ENCODE measurements at regions not wholly inside any gene's neighbourhood (a gene's known extent, or its start where the extent isn't known, plus 50 kb on each side); places are given as distances from the start of the nearest gene placed in this dataset.

DNA sequence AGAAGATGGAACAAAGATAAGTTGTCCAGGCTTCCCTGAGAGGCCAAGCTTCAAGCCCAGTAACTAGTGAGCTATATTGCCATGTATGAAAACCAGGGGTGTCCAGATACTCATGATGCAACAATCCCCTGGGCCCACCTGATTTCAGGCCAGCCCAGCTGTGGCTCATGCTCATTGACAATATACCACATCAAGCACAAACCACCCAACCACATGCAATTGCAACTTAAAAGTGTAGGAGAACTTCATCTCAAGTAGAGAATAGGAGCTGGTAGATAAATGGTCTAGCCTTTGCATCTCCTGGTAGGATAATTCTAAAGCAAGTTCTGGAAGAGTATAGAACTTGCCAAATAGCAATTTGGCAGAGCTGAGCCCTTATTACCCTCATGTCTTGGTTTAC lies 561.3 kb downstream of the IGSF11 start:
- Histone ChIP-seq H3K4me1 (no peaks in the 10 kb centered on the region), H3K36me3 (no peaks in the 10 kb centered on the region), H3K27me3 (no peaks in the 10 kb centered on the region), H3K9me3 (no peaks in the 10 kb centered on the region), H3K27ac (no peak overlapping the region), H3K4me3 (no peak overlapping the region)
- TF ChIP-seq, protein P1, sequence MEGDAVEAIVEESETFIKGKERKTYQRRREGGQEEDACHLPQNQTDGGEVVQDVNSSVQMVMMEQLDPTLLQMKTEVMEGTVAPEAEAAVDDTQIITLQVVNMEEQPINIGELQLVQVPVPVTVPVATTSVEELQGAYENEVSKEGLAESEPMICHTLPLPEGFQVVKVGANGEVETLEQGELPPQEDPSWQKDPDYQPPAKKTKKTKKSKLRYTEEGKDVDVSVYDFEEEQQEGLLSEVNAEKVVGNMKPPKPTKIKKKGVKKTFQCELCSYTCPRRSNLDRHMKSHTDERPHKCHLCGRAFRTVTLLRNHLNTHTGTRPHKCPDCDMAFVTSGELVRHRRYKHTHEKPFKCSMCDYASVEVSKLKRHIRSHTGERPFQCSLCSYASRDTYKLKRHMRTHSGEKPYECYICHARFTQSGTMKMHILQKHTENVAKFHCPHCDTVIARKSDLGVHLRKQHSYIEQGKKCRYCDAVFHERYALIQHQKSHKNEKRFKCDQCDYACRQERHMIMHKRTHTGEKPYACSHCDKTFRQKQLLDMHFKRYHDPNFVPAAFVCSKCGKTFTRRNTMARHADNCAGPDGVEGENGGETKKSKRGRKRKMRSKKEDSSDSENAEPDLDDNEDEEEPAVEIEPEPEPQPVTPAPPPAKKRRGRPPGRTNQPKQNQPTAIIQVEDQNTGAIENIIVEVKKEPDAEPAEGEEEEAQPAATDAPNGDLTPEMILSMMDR (IDR thresholded peaks at IDR 0.05): no peak
- no peak for TF ChIP-seq POLR2A (IDR thresholded peaks at IDR 0.05)
- DNase-seq: no peak

DNA sequence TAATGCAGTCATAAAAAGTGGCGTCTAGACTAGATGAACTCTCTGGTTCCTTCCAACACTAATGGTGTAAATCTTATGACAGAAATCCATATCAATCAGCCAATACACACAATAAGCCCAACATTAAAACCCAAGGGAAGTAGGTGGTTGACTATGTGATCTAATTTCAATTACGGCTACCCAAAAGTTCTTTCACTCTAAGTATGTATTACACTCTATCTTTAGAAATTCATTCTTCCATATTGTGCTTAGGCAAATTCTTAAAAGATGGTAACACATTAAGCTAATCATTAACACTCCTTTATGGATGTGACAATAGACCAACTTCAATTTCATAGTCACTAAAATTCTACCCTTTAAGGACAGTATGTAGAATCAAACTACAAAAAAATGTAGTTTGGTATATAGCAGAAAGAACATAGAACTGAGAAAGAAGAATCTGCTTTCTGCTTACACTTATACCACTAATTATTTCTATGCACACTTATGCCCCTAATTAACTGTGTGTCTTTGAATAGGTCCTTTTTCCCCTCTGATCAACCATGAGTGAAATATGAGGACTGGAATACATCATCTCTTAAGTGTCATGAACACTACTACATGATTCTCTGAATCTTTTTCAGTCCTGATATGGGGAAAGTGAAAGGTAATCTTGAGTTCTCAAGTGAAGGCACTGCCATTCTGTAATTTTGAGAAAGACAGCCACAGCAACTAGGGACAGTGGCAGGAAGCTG lies 557.6 kb downstream of the IGSF11 start:
- no peaks in the 10 kb centered on the region for H3K36me3 ChIP-seq
- no peak overlapping the region for H3K27ac ChIP-seq
- H3K4me1 ChIP-seq: no peaks in the 10 kb centered on the region
- no peak overlapping the region for H3K4me3 ChIP-seq
- no peak for TF ChIP-seq POLR2A (IDR thresholded peaks at IDR 0.05)
- TF ChIP-seq, protein P1 (IDR thresholded peaks at IDR 0.05): no peak
- no peaks in the 10 kb centered on the region for H3K27me3 ChIP-seq
- no peaks in the 10 kb centered on the region for H3K9me3 ChIP-seq
- DNase-seq: no peak

DNA sequence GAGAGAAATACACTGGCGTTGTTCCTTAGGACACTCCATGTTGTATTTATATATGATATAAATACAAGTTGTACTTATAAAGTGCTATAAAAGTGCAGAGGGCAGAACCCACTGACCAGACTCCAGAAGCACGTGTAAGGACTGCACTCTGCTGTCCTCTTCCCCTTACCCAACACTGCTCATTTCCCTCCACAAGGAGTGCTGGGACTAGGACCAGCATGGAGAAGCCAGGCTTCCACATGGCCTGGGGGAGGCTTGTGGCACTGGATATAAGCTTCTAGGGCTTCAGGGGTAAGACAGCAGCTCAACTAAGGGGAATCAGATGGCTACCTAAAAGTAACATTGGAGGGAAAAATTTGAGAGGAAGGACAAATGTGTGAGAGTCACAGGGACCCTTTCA lies 556.9 kb downstream of the IGSF11 start:
- no peak for TF ChIP-seq POLR2A (IDR thresholded peaks at IDR 0.05)
- TF ChIP-seq, protein P1 (IDR thresholded peaks at IDR 0.05): no peak
- Histone ChIP-seq H3K9me3 (no peaks in the 10 kb centered on the region), H3K4me1 (no peaks in the 10 kb centered on the region), H3K4me3 (no peak overlapping the region), H3K36me3 (no peaks in the 10 kb centered on the region), H3K27ac (no peak overlapping the region), H3K27me3 (no peaks in the 10 kb centered on the region)
- DNase-seq: no peak

DNA sequence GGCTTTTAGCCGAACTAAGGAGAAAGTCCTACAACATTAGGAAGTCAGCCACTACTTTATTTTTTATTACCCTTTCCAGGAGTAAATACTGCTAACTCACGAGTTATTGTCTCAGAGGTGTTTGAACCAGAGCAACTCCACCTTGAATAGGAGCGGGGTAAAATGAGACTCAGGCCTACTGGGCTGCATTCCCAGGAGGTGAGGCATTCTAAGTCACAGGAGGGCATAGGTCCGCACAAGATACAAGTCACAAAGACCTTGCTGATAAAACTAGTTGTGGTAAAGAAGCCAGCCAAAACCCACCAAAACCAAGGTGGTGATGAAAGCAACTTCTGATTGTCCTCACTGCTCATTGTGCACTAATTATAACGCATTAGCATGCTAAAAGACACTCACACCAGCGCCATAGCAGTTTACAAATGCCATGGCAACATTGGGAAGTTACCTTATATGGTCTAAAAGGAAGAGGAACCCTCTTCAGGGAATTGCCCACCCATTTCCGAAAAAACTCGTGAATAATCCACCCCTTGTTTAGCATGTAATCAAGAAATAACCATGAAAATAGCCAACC lies 555.9 kb downstream of the IGSF11 start:
- Histone ChIP-seq H3K36me3 (no peaks in the 10 kb centered on the region), H3K9me3 (no peaks in the 10 kb centered on the region), H3K27ac (no peak overlapping the region), H3K4me1 (no peaks in the 10 kb centered on the region), H3K4me3 (no peak overlapping the region), H3K27me3 (no peaks in the 10 kb centered on the region)
- no peak for DNase-seq
- TF ChIP-seq, protein P1 (IDR thresholded peaks at IDR 0.05): no peak
- TF ChIP-seq POLR2A (IDR thresholded peaks at IDR 0.05): no peak

DNA sequence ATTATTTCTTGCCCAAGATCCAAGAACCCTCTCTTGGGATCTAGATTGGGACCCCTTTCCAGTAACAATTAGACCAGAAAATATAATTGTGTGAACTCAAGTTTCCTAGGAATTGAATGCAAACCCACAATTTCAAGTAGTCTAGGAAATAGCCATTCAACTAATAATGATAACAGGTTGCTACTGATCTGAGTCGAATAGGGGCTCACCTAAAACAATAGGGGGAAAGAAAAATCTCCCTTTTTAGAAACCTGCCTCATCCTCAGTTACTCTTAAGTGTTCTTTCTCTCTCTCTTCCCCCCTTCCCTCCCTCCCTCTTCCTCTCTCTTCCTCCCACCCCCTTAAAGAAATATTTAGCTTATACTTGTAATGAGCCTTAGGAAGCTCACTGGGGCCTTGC lies 555.3 kb downstream of the IGSF11 start:
- H3K4me1 ChIP-seq: no peaks in the 10 kb centered on the region
- TF ChIP-seq POLR2A (IDR thresholded peaks at IDR 0.05): no peak
- TF ChIP-seq, protein P1 (IDR thresholded peaks at IDR 0.05): no peak

More for the DNA sequence above, 555.3 kb downstream of the IGSF11 start:
- Histone ChIP-seq H3K27me3 (no peaks in the 10 kb centered on the region), H3K36me3 (no peaks in the 10 kb centered on the region), H3K27ac (no peak overlapping the region), H3K4me3 (no peak overlapping the region), H3K9me3 (no peaks in the 10 kb centered on the region)
- no peak for DNase-seq

Measured in Peyer's patch (tissue), 4 donors.